AG04450 (cell line): ENCODE measurements at regions not wholly inside any gene's neighbourhood (a gene's known extent, or its start where the extent isn't known, plus 50 kb on each side); places are given as distances from the start of the nearest gene placed in this dataset.
"Not testable (repeated sequence)": the region's sequence is repeated elsewhere in the genome, so short reads cannot be mapped to it uniquely, and the experiment has no call there.

Experiments used
- CTCF ChIA-PET: fragments of 300-600, 350-600 bp; formaldehyde crosslinking; extraction: SDS; loops from one replicate; lab custom pipeline; 2022; ENCODE audit warnings: antibody characterized with exemption, inconsistent platforms; lab: Charles Lee
- POLR2A ChIA-PET: fragments of 350-600 bp; formaldehyde crosslinking; extraction: SDS; loops from one replicate; lab custom pipeline; 2021; ENCODE audit warnings: antibody characterized with exemption, inconsistent platforms; lab: Yijun Ruan, JAX
- DNase-seq: peaks from one replicate; pipeline ENCODE4 v3.0.0-alpha.2; 2011; ENCODE audit warnings: low read depth, low spot score
- H3K27ac ChIP-seq: one replicate; pipeline ENCODE4 v1.5.1; 2012; ENCODE audit warnings: low read depth, low read length, control low read depth
- H3K27me3 ChIP-seq: one replicate; pipeline ENCODE4 v1.6.0; 2012; ENCODE audit warnings: low read length; ENCODE audit not compliant: control insufficient read depth, insufficient read depth
- H3K4me3 ChIP-seq: 2 replicates; pipeline ENCODE4 v1.5.1; 2011; ENCODE audit warnings: mild to moderate bottlenecking, low read depth, low read length, control low read depth
- H3K9me3 ChIP-seq: 2 replicates; pipeline ENCODE4 v1.5.1; 2012; ENCODE audit warnings: low read length; ENCODE audit not compliant: control insufficient read depth, insufficient read depth
- CTCF ChIP-seq: IDR thresholded peaks from 2 replicates; pipeline ENCODE4 v1.5.1; 2011; ENCODE audit warnings: low read depth, low read length, control low read depth, inconsistent platforms

- CTCF ChIA-PET: no interaction called here
- POLR2A ChIA-PET: no interaction called here
Observed at GRCh38 chr2:204395539-204395938, 149.7 kb upstream of the PARD3B start.

DNA sequence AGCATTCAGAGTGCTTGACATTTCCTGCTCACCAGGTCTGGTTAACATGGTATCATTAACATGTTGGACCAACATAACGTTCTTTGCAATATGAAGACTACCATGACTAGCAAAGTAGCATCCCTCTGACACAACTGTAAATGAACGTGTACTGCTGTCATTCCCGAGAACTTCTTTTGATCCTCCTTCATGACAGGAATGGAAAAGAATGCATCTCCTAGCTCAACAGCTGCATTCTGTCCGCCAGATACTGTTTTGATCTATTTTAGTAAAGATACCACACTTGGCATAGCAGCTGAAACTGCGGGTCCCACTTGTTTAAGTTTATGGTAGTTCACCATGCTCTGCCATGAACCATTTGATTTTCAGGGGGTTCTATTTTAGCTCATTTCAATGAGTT is 144.2 kb upstream of the PARD3B start:
- CTCF ChIA-PET: no interaction called here
- peaks cover 2% of the 10 kb centered on the region for H3K27me3 ChIP-seq
- H3K4me3 ChIP-seq: no peak overlapping the region
- no peaks in the 10 kb centered on the region for H3K9me3 ChIP-seq
- no peak for DNase-seq
- POLR2A ChIA-PET: no interaction called here
- TF ChIP-seq CTCF: no peak
- H3K27ac ChIP-seq: no peak overlapping the region

More at GRCh38 chr2:204395539-204395938, 149.7 kb upstream of the PARD3B start:
- no peak for DNase-seq
- no peaks in the 10 kb centered on the region for H3K27me3 ChIP-seq
- H3K4me3 ChIP-seq: no peak overlapping the region
- no peak for TF ChIP-seq CTCF
- no peak overlapping the region for H3K27ac ChIP-seq
- no peaks in the 10 kb centered on the region for H3K9me3 ChIP-seq

GRCh38 chr2:204407204-204408014 is 137.9 kb upstream of the PARD3B start:
- no peak for DNase-seq
- H3K9me3 ChIP-seq: no peaks in the 10 kb centered on the region
- no peak overlapping the region for H3K27ac ChIP-seq
- H3K27me3 ChIP-seq: peaks cover 2% of the 10 kb centered on the region
- no peak overlapping the region for H3K4me3 ChIP-seq
- POLR2A ChIA-PET: no interaction called here
- CTCF ChIA-PET: interaction anchor here (0.5 to 0.6 kb wide), 2 partner anchors 24 to 44 kb away, joined by 3 read pairs; no protein-coding TSS in a partner anchor
- no peak for TF ChIP-seq CTCF

- H3K9me3 ChIP-seq, H3K27me3 ChIP-seq, H3K4me3 ChIP-seq, CTCF ChIA-PET, POLR2A ChIA-PET, DNase-seq, H3K27ac ChIP-seq: not testable (repeated sequence)
Observed at GRCh38 chr2:204412782-204413181, 132.5 kb upstream of the PARD3B start.

- H3K27me3 ChIP-seq: no peaks in the 10 kb centered on the region
- no peak for TF ChIP-seq CTCF
- H3K9me3 ChIP-seq: peaks cover 6% of the 10 kb centered on the region; the same call in 1 of the 2 replicates
- ChIA-PET POLR2A (no interaction called here), CTCF (interaction anchor here (1.0 kb wide), 1 partner anchor 91 kb away, joined by 3 read pairs; no protein-coding TSS in a partner anchor)
- H3K27ac ChIP-seq: no peak overlapping the region
- no peak for DNase-seq
- no peak overlapping the region for H3K4me3 ChIP-seq
Observed at GRCh38 chr2:204415406-204416181, 129.7 kb upstream of the PARD3B start.
